ENCODE measurements at regions not wholly inside any gene's neighbourhood (a gene's known extent, or its start where the extent isn't known, plus 50 kb on each side); places are given as distances from the start of the nearest gene placed in this dataset.

DNA sequence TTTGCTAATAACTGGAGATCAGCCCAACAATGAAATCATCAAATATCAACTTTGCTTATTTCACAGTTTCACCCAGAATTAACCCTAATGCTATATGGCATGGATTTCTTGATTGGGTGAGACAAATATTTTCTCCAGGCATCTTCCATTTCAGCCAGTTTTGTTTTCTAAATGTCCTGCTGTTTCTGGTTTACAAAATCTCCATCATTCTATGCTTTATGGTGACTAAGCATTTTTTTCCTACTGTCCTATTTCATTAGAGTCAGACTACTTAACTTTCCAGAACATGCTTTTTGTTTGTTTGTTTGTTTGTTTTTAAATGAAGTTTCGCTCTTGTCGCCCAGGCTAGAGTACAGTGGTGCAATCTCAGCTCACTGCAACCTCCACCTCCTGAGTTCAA, 59.5 kb upstream of the EXOC2 start (continued):
- TF ChIP-seq YY1 (IDR thresholded peaks at IDR 0.05; ENCODE audit: low read depth) = no peak
- TF ChIP-seq NFIC (IDR thresholded peaks at IDR 0.05; ENCODE audit: borderline replicate concordance) = no peak

GRCh38 chr6:751765-752164, 58.8 kb upstream of the EXOC2 start:
- Histone ChIP-seq H3F3A (replicated peaks; ENCODE audit: insufficient read depth) (no peaks in the 10 kb centered on the region), H3K27ac (ENCODE audit: low read depth in 2 of 2, low read length in 1 of 2) (no peak overlapping the region), H3K36me3 (replicated peaks in 1 of 2; ENCODE audit: control insufficient read depth in 1 of 2, insufficient read depth in 2 of 2, low read length in 1 of 2) (no peaks in the 10 kb centered on the region), H3K4me3 (ENCODE audit: low read depth in 2 of 2, low read length in 1 of 2) (no peak overlapping the region), H4K20me1 (ENCODE audit: insufficient read depth) (no peaks in the 10 kb centered on the region), H3K9me2 (no peaks in the 10 kb centered on the region), H3K9ac (no peak overlapping the region), H3K4me1 (ENCODE audit: control insufficient read depth in 1 of 2, insufficient read depth in 2 of 2, low read depth in 1 of 2, low read length in 1 of 2) (no peaks in the 10 kb centered on the region), H3K79me2 (ENCODE audit: insufficient read depth) (no peaks in the 10 kb centered on the region), H2AFZ (ENCODE audit: low read depth) (no peak overlapping the region), H3K9me3 (no peaks in the 10 kb centered on the region), H3K4me2 (no peak overlapping the region), H3K27me3 (ENCODE audit: insufficient read depth) (peaks cover 14% of the 10 kb centered on the region; the same call in 1 of the 2 replicates)
- CTCF ChIA-PET = no interaction called here
- no peak for TF ChIP-seq EZH2phosphoT487 (IDR thresholded peaks at IDR 0.05; ENCODE audit: borderline replicate concordance, low read depth)
- TF ChIP-seq SMC3 (IDR thresholded peaks at IDR 0.05; ENCODE audit: low read depth, low read length) = no peak
- no peak for TF ChIP-seq FOXM1 (IDR thresholded peaks at IDR 0.05; ENCODE audit: low read depth)
- TF ChIP-seq MXI1 (IDR thresholded peaks at IDR 0.05; ENCODE audit: low read depth, low read length) = no peak
- no peak for TF ChIP-seq RCOR1 (IDR thresholded peaks at IDR 0.05; ENCODE audit: low read length)
- TF ChIP-seq POLR2AphosphoS5 (IDR thresholded peaks at IDR 0.05; ENCODE audit: low read depth, low read length) = no peak
- no peak for TF ChIP-seq TAF1 (IDR thresholded peaks at IDR 0.05; ENCODE audit: borderline replicate concordance, low read depth, low read length)
- no peak for TF ChIP-seq TEAD4 (IDR thresholded peaks at IDR 0.05; ENCODE audit: borderline replicate concordance, insufficient read depth)
- TF ChIP-seq FOSL2 (IDR thresholded peaks at IDR 0.05; ENCODE audit: borderline replicate concordance, low read depth) = no peak
- no peak for TF ChIP-seq USF2 (IDR thresholded peaks at IDR 0.05; ENCODE audit: borderline replicate concordance, low read depth, low read length)
- TF ChIP-seq, protein P1, sequence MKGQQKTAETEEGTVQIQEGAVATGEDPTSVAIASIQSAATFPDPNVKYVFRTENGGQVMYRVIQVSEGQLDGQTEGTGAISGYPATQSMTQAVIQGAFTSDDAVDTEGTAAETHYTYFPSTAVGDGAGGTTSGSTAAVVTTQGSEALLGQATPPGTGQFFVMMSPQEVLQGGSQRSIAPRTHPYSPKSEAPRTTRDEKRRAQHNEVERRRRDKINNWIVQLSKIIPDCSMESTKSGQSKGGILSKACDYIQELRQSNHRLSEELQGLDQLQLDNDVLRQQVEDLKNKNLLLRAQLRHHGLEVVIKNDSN (IDR thresholded peaks at IDR 0.05; ENCODE audit: borderline replicate concordance, low read depth) = no peak
- TF ChIP-seq ELF1 (IDR thresholded peaks at IDR 0.05) = no peak
- no peak for TF ChIP-seq SIN3A (IDR thresholded peaks at IDR 0.05; ENCODE audit: borderline replicate concordance, low read depth, low read length)
- 34% methylated on average over 4 of the region's 4 CpGs for WGBS (ENCODE audit: low lambda C conversion rate)
- DNase-seq = no peak
- POLR2A ChIA-PET = no interaction called here

DNA sequence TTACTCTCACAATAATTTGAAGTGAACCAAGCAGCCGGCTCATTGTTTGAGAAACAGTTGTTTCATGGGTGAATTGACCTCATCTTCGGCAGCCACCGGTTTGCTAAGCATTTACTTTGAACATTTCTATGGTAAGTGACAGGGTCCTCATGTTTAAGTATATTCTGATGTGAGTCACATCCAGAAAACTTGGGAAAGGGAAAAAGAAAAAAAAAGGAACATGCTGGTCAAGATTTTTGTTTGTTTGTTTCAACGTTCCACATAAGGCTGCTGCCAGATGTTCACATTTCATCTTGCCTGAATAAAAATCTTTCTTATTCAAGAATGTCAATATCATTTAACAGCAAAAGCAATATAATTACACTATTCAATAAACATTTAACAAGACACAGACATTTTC, 55.0 kb upstream of the EXOC2 start:
- no peaks in the 10 kb centered on the region for H3K36me3 ChIP-seq (replicated peaks in 1 of 2; ENCODE audit: control insufficient read depth in 1 of 2, insufficient read depth in 2 of 2, low read length in 1 of 2)
- no peak overlapping the region for H2AFZ ChIP-seq (ENCODE audit: low read depth)
- no peak overlapping the region for H3K27ac ChIP-seq (ENCODE audit: low read depth in 2 of 2, low read length in 1 of 2)
- DNase-seq = no peak
- H3K79me2 ChIP-seq (ENCODE audit: insufficient read depth) = no peaks in the 10 kb centered on the region
- no peaks in the 10 kb centered on the region for H3K9me3 ChIP-seq
- H3K4me1 ChIP-seq (ENCODE audit: control insufficient read depth in 1 of 2, insufficient read depth in 2 of 2, low read depth in 1 of 2, low read length in 1 of 2) = no peaks in the 10 kb centered on the region
- no peak overlapping the region for H3K4me2 ChIP-seq
- no peaks in the 10 kb centered on the region; the same call in none of the 2 replicates for H3K27me3 ChIP-seq (ENCODE audit: insufficient read depth)
- H3K9me2 ChIP-seq = no peaks in the 10 kb centered on the region
- ChIA-PET CTCF (no interaction called here), POLR2A (no interaction called here)
- no peak overlapping the region for H3K4me3 ChIP-seq (ENCODE audit: low read depth in 2 of 2, low read length in 1 of 2)
- TF ChIP-seq JUND (IDR thresholded peaks at IDR 0.05) (no peak), NRF1 (IDR thresholded peaks at IDR 0.05; ENCODE audit: low read depth, low read length) (no peak), EZH2phosphoT487 (IDR thresholded peaks at IDR 0.05; ENCODE audit: borderline replicate concordance, low read depth) (no peak), CTCF (IDR thresholded peaks at IDR 0.05) (no peak), RXRA (IDR thresholded peaks at IDR 0.05; ENCODE audit: borderline replicate concordance, low read depth) (no peak), RCOR1 (IDR thresholded peaks at IDR 0.05; ENCODE audit: low read length) (no peak)
- H4K20me1 ChIP-seq (ENCODE audit: insufficient read depth) = no peaks in the 10 kb centered on the region
- WGBS (ENCODE audit: low lambda C conversion rate) = 41% methylated on average over 4 of the region's 4 CpGs
- H3F3A ChIP-seq (replicated peaks; ENCODE audit: insufficient read depth) = no peaks in the 10 kb centered on the region
- no peak overlapping the region for H3K9ac ChIP-seq

Data from SK-N-SH (cell line).